ENCODE measurements at regions not wholly inside any gene's neighbourhood (a gene's known extent, or its start where the extent isn't known, plus 50 kb on each side); places are given as distances from the start of the nearest gene placed in this dataset.

GRCh38 chr2:129056959-129057317 is 738.3 kb upstream of the HS6ST1 start:
- TF ChIP-seq CTCF (IDR thresholded peaks at IDR 0.05 in 4 of 5, conservative IDR thresholded peaks at IDR 0.05 in 1 of 5) (no peak), POLR2A (IDR thresholded peaks at IDR 0.05) (no peak)
